HG03354 (cell line): ENCODE measurements at regions not wholly inside any gene's neighbourhood (a gene's known extent, or its start where the extent isn't known, plus 50 kb on each side); places are given as distances from the start of the nearest gene placed in this dataset.

ENCODE experiments used
- ATAC-seq: cut with Tn5 transposase; IDR thresholded peaks from one replicate; pipeline ENCODE4 v1.9.1; 2021; ENCODE audit warnings: mild to moderate bottlenecking; ENCODE audit not compliant: unreplicated experiment, poor library complexity, severe bottlenecking

DNA sequence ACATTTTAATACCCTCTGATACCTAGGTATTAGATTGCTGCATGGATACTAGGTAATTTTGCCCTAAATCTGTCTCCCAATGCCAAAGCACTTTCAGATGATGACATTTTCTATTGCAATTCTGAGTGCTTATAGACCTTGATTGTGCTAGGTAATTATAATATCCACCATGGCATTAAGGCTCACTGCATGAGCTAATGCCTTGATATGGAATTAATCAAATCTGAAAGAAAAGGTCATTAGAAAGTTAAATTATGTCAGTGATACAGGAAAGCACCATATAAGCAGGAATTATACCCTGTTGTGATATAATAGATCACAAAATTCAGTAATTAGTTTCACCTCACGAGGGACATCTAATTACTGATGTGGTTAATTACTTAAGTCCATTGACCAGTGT lies 521.4 kb downstream of the DNAJB9 start:
- ATAC-seq, result no peak

DNA sequence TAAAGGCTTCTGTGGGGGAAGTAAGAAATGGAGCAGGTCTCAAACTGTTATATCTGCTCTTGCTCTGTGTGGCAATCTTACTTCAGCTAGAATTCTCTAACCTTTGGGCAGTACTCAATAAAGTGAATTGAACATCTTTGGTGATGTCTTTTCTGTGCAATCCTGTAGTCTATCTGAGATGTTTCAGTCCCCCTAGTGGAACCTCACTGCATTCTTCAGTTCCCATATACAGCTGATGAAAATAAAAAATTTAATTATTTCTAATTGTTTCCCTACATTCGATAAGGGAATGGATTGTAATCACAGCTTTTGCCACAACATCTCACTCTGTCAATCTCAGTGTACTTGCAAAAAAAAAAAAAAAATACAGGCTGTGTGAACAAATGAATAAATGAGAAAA lies 522.6 kb downstream of the DNAJB9 start:
- ATAC-seq, result no peak

DNA sequence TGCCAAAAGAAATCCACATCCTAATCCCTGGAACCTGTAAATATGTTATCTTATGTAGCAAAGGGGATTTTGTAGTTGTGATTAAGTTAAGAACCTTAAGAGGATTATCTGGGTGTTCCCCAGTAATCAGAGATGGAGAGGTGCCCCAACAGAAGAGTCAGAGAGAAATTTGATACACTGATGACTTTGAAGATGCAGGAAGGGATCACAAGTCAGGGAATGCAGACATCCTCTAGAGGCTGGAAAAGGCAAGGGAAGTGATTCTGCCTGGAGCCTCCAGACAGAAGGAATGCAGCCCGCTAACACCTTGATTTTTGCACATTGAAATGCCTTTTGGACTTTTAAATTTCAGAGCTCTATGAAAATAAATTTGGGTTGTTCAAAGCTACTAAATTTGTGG lies 531.7 kb downstream of the DNAJB9 start:
- ATAC-seq, result no peak

DNA sequence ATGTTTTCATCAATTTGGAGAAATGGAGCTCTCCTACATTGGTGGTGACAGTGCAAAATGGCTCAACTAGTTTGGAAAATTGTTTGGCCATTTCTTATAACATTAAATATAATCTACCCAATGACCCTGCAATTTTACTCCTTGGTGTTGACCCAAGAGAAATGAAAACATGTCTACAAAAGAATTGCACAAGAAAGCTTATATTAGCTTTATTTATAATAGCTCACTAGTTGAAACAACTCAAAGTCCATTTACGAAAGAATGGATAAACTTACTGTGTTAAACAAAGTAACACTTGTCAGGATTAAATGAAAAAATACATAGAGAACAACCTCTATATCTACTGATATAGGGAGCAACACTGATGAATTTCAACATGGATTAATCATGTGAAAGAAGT lies 539.9 kb downstream of the DNAJB9 start:
- no peak for ATAC-seq

DNA sequence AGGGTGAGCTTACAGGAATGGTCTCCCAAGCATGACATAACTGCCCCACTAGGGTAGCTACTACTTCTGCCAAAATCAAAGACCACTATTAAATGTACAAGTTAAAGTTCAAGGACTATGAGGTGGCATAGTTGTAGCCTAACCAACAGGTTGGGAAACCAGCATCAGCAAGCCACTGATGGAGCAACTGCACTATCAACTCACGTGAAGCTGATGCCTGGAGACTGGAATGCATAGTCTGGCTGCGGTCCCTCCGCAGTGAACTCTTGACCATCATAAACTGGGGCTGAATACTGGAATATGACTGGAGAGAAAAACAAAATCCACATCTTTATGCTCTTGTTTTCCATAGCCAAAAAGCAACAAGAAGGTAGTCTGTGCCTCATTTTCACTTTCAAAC lies 541.4 kb downstream of the DNAJB9 start:
- no peak for ATAC-seq

DNA sequence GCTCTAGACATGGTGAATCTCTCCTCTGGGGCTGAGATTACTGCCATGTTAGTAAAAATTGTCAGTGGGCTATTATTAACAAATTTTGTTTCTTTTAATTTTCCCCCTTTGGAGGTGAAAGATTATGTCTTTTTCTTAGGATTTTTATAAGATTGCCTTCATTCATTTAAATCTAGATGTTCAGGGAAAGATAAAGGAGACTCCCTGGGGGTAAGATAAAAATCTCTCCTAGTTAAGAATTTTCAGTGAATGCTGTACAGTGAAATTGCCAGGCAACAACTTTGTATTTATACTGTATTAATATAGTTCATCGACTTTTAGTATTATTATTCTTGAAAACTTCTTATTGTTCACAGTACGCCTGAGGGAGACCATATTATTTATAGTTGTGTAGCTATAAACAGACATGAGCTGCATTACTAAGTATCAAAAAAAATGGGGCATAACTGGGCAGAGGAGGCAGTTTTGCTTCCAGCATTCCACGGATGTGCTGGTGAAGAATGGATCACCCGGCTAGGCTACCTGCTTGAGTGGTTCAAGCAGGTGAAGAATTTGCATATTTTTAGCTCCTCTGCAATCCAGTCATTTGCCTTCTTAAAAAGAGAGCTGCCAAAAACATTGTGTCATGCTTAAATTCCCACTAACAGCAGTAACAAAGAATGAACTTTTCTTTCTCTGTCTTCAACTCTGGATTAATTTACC lies 552.1 kb downstream of the DNAJB9 start:
- ATAC-seq, result no peak

DNA sequence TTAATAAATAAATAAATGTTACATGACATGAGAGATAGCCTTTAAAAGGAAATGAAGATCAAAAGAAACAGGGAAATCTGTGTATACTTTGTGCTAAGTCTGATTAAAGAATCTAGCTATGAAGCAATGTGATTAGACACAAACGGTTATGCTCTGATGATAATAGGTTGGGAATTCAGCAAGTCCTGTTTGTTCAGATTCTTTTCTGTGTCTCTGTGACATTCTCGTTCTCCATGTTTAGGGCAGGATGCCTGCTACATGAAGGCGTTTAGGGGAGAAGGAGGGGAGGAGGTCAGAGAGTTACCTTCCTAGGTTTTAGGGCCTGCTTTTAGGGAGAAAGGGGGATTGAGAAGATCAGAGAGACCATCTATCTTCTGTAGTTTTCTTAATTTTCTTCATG lies 555.3 kb downstream of the DNAJB9 start:
- no peak for ATAC-seq

DNA sequence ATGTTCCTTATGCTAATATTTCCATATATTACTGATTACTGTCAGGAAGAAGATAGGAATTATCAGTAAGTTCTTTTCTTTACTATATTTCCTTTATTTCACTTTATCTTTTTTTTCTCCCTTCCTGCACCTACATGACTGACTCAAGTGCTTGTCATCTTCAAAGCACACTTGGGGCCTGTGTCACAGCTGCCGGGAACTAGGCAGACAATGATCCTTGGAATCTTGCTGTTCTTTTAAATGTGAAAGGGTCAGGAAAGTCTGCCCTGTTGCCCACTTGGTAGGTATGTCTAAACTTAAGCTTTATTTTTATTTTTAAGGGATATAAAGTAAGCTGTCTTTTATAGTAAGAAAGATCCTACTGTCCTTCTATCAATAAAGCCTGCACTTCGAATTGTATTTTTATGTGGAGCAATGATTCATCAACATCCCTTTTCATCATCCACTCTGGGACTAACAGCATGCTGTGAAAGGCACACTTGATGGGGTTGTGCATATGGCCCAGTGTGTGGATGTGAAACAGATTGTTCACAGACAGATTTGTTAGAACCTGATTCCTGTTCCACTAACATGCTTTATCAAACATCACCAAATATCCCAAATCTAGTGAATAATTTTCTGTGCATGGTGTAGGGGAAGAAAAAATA lies 556.9 kb downstream of the DNAJB9 start:
- ATAC-seq, result no peak

DNA sequence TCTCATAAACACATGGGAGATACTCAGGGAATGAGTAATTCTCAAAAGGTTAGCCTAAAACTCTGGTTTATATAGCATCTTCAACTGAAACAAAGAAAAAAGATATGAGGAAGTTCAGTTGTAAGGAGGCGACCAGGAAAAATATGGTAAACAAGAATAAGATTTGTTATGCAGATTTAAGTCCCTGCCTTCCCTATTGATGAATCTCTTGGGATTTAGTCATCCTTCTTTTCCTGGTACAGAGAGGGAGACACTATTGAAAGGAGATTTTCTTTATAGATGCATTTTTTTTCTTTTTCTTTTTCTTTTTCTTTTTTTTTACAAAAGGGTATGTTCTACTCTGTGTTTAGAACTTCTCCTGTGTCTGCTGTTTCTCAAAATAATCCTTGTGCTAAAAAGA lies 557.5 kb downstream of the DNAJB9 start:
- ATAC-seq, result no peak

DNA sequence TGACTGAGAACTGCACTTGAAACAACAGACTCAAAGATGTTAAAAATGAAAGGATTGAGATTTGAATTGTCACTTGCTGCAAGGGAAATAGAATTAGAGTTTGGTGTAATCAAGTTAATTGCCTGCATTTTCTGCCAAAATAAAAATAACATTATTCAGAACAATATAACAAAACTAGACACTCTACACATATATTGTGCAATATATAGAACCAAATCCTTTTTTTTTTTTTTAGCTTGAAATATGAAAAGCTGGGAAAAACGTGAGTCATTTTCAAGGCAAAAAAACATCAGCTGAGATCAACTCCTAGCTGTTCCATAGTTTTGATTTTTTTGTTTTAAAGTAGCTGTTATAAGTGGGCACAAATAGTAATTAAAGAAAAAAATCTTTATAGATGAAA lies 561.5 kb downstream of the DNAJB9 start:
- ATAC-seq, result no peak

DNA sequence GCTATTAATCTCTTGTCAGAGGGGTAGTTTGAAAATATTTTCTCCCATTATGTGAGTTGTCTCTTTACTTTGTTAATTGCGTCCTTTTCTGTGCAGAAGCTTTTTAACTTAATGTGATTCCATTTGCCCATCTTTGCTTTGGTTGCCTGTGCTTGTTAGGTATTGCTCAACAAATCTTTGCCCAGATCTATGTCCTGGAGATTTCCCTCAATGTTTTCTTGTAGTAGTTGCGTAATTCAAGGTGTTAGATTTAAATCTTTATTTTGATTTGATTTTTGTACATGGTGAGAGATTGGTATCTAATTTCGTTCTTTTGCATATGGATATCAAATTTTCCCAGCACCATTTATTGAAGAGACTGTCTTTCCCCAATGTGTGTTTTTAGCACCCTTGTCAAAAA lies 567.2 kb downstream of the DNAJB9 start:
- no peak for ATAC-seq

DNA sequence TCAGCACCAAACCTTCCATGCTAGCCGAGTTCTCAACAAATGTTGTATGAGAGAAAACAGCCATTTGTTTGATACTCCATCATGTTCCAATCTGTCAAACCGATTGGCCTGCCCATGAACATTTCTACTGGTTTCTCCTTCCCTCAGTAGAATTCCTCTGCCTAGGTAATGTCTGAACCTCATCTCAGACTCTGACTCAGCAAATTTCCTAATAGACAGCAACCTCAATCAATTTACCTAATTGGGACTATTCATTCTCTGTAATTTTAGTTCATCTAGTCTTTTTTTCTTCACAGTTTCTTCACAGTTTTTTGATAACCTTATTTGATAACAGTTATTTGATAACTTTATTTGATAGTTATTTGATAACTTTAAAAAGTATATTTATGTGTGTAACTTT lies 585.1 kb downstream of the DNAJB9 start:
- no peak for ATAC-seq

DNA sequence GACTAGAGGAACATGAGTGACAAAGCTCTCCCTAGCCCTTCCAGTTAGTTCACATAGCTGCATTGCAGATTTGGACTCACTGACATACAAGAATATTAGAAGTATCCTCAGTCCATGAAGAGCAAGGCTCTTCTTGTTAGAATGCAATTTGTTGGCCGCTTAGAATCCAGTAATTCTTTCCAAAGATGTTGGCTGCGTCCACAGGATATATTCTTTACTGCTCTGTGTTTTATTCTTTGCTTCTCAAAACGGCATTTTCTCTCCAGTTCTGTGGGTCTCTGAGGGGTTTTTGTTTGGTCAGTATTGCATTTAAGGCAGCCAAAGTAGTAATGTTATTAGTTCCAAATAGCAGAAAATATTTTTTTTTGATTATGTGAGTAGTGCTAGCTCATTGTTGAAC lies 588.6 kb downstream of the DNAJB9 start:
- no peak for ATAC-seq

DNA sequence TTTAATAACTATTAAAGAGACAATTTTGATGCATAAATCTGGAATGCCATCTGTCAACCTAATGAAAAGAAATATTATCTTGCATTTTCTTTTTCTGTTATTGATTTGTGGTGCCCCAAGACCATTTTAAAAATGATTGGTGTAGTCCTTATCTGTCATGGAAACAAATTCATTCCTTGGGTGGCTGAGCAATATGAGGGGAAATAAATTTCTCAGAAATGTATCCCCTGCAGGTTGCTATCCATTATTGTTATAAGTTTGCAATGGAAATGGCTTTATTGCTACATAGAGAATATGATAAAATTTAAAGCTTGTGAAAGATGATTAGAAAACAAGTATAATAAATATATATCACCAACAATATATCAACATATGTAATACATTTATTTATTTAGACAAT lies 607.0 kb downstream of the DNAJB9 start:
- ATAC-seq, result no peak

DNA sequence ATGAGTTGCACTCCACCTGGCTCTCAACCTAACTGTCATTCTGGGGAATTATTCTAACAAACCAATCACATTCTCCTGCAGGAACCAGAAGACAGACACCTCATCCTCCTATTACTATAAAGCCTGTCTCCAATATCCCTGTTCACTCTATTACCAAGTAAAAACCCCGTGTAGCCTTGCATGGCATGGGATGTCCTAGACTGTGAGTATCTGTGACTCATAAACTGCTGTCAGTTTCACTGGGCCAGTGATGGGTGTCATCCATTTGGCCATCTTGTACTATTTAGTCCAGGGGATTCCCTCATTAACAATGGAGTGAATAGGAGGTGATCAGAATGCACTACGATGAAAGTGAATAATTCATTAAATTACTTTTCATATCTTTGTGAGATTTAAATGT lies 608.7 kb downstream of the DNAJB9 start:
- no peak for ATAC-seq

DNA sequence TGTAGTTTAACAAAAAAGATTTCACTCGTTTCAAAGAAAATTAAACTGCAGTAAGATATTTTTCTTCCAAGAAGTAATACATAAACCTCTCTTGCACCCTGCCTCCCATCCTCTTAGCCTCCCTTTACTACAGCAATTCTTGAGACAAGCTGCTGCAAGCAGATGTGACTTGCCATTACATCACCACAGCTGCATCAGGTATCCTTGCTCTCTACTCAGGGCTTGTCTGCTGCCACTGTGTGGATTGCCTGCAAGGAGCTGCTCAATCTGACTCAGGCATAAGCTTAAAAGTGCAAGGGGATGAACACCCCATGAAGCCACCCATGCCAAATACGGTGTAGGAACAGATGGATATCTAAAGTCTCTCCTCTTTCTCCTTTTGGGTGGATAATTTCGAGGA lies 609.9 kb downstream of the DNAJB9 start:
- no peak for ATAC-seq

DNA sequence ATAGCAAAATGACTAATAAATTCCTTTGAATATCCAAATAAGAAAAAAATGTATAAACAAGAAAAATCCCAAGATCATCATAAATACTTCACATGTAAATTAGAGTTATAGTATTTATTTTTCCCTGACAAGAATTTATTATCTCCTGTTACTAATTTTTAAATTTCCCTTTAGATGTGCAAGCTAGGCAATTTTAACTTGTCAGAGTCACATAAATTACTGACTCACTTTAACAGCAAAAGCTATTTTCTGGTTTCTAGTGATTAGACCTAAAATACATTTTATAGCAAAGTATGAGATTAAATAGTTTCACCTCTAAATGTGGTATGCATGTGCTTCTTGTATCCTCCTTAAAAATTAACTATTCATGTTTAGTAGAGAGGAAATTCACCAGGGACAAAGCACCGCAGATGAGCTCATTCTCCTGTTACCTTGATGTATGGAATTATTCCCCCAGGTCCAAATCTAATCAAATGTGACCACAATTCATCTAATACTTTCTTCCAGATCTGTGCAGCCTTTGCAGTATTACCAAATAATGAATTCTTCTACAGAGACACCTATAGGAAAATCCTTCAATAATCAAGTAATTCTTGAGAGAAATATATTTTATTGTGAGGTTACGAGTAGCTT lies 621.2 kb downstream of the DNAJB9 start:
- no peak for ATAC-seq

DNA sequence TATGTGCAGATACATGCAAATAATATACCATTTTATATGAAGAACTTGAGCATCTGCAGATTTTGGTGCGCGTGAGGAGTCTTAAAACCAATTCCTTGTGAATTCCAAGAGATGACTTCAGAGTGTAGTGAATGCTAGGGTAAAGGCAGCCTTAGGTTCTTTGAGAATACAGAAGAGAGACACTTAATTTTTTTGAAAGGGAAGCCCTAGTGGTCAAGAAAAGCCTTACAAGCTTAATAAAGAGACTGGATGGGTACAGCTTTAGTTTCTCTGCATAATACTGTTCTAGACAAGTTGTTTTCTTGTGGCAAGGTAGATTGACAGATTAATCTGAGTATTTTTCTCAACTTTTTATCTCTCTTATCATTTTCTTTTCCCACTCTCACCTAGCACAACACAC lies 636.5 kb downstream of the DNAJB9 start:
- ATAC-seq, result no peak

DNA sequence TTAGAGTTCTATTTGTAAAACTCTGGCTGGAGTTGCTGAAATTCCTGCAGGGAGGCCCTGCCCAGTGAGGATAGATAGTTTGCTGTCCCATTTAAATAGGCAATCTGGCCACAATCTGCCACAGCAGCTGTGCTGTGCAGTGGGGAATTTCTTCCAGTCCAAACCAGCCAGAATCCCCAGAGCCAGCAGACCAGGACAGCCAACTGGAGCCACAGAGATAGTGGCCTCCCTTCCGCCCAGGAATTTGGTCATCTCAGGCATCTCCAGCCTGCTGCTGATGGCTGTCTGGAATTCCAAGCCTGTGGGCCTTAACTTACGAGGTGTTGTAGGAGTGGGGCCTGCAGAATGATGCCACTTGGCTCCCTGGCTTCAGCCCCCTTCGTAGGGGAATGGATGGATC lies 643.4 kb downstream of the DNAJB9 start:
- no peak for ATAC-seq

DNA sequence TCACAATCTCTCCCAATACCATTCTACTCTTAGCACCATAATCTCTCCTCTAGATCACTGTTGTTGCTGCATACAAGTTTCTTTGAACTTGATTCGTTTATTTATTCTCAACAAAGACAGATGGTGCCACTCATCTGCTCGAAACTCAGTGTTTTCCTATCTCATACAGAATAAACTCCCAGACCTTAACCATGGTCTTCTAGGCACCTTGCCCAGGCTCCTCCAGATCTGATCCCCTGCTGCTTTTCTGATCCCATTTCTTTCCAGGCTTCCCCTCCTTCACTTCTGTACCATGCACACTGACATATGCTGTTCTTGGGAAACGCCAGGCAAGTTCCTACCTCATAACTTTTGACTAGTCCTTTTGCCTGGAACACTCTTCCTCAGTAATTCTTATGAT lies 645.7 kb downstream of the DNAJB9 start:
- ATAC-seq, result no peak

DNA sequence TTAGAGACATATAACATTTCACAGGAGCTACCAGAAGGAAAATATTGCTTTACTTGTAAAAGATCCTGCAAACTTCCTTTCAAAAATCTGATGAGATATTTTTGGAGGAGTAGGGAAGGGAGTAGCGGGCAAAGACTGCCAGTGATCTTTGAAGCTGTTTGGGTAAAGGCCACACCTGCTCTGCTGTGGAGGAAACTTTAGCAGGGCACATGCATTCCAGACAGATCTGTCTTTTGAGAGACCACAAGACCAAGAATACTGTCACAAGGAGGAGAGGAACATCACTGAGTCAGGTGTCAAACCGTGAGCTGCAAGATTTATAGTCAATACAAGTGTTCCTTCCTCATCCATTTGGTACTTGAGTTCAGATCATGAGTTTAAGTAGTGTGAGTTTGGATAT lies 654.4 kb downstream of the DNAJB9 start:
- no peak for ATAC-seq
